SK-N-SH (cell line): ENCODE measurements at regions not wholly inside any gene's neighbourhood (a gene's known extent, or its start where the extent isn't known, plus 50 kb on each side); places are given as distances from the start of the nearest gene placed in this dataset.

Source experiments
- CTCF ChIA-PET: fragments of 300-600, 350-600 bp; formaldehyde crosslinking; extraction: SDS; loops from one replicate; lab custom pipeline; 2021; lab: Yijun Ruan, JAX
- POLR2A ChIA-PET: fragments of 350-600 bp; sonication (Branson Sonifier 250); formaldehyde crosslinking; extraction: SDS; loops from one replicate; lab custom pipeline; 2020; ENCODE audit warnings: antibody characterized with exemption, inconsistent platforms; lab: Yijun Ruan, JAX
- DNase-seq: peaks from one replicate; pipeline ENCODE4 v3.0.0; 2012
- H2AFZ ChIP-seq: fragments of 200-600 bp; sonication (generic); 2 replicates; pipeline ENCODE4 v1.8.1; 2016; ENCODE audit warnings: antibody characterized with exemption, mild to moderate bottlenecking, low read depth
- H3F3A ChIP-seq: fragments of 200-600 bp; sonication (generic); replicated peaks from 2 replicates; pipeline ENCODE3; 2016; ENCODE audit warnings: antibody characterized with exemption, mild to moderate bottlenecking; ENCODE audit not compliant: insufficient read depth
- H3K27ac ChIP-seq, 2 experiments: fragments of 200-500 bp in 1 of 2; fragments of 200-600 bp in 1 of 2; sonication (Bioruptor generic) in 1 of 2; sonication (generic), shearing (Covaris generic) in 1 of 2; 2 replicates each; pipeline versions ENCODE4 v1.5.1 to v1.6.1; 2014 to 2016; ENCODE audit warnings: low read depth in 2 of 2, inconsistent platforms in 1 of 2, low read length in 1 of 2, mild to moderate bottlenecking in 1 of 2, mixed read lengths in 1 of 2
- H3K27me3 ChIP-seq: fragments of 200-600 bp; sonication (generic), shearing (Covaris generic); 2 replicates; pipeline ENCODE4 v1.6.1; 2016; ENCODE audit warnings: mixed run types; ENCODE audit not compliant: insufficient read depth
- H3K36me3 ChIP-seq, 2 experiments: fragments of 200-500 bp in 1 of 2; fragments of 200-600 bp in 1 of 2; sonication (Bioruptor generic) in 1 of 2; sonication (generic) in 1 of 2; replicated peaks in 1 of 2; 2 replicates each; pipeline versions ENCODE3 to v1.5.1; 2014 to 2016; ENCODE audit warnings: low read length in 1 of 2, mild to moderate bottlenecking in 1 of 2; ENCODE audit not compliant: insufficient read depth in 2 of 2, control insufficient read depth in 1 of 2
- H3K4me1 ChIP-seq, 2 experiments: fragments of 200-500 bp in 1 of 2; fragments of 200-600 bp in 1 of 2; sonication (Bioruptor generic) in 1 of 2; sonication (generic), shearing (Covaris generic) in 1 of 2; 2 replicates each; pipeline versions ENCODE4 v1.5.1 to v1.6.1; 2014 to 2016; ENCODE audit warnings: low read depth in 1 of 2, low read length in 1 of 2, mixed run types in 1 of 2; ENCODE audit not compliant: insufficient read depth in 2 of 2, control insufficient read depth in 1 of 2
- H3K4me2 ChIP-seq: fragments of 200-600 bp; sonication (generic), shearing (Covaris generic); 2 replicates; pipeline ENCODE4 v1.6.1; 2017; ENCODE audit warnings: mixed run types
- H3K4me3 ChIP-seq, 2 experiments: fragments of 200-500 bp in 1 of 2; fragments of 200-600 bp in 1 of 2; sonication (Bioruptor generic) in 1 of 2; sonication (generic), shearing (Covaris generic) in 1 of 2; 2 replicates each; pipeline versions ENCODE4 v1.5.1 to v1.8.1; 2014 to 2016; ENCODE audit warnings: low read depth in 2 of 2, inconsistent platforms in 1 of 2, low read length in 1 of 2, mild to moderate bottlenecking in 1 of 2, mixed read lengths in 1 of 2, moderate library complexity in 1 of 2
- H3K79me2 ChIP-seq: fragments of 200-600 bp; sonication (generic); 2 replicates; pipeline ENCODE4 v1.8.1; 2017; ENCODE audit warnings: mild to moderate bottlenecking; ENCODE audit not compliant: insufficient read depth
- H3K9ac ChIP-seq: fragments of 200-600 bp; sonication (generic); 2 replicates; pipeline ENCODE4 v1.6.1; 2017; ENCODE audit warnings: mixed run types
- H3K9me2 ChIP-seq: fragments of 200-600 bp; sonication (generic); 2 replicates; pipeline ENCODE4 v1.6.1; 2017; ENCODE audit warnings: mixed run types
- H3K9me3 ChIP-seq: fragments of 200-600 bp; sonication (generic); 2 replicates; pipeline ENCODE4 v1.6.1; 2017; ENCODE audit warnings: mixed run types, mild to moderate bottlenecking, moderate library complexity
- H4K20me1 ChIP-seq: fragments of 200-600 bp; sonication (generic); 2 replicates; pipeline ENCODE4 v1.6.1; 2017; ENCODE audit warnings: mild to moderate bottlenecking, mixed run types; ENCODE audit not compliant: insufficient read depth
- CHD2 ChIP-seq: fragments of 150-350 bp; IDR thresholded peaks from 2 replicates; pipeline ENCODE4 v1.6.1; 2018; ENCODE audit warnings: low read length; ENCODE audit not compliant: partially characterized antibody
- ELF1 ChIP-seq: IDR thresholded peaks from 2 replicates; pipeline ENCODE4 v1.4.0; 2012
- EZH2phosphoT487 ChIP-seq: fragments of 200-600 bp; sonication (generic); IDR thresholded peaks from 2 replicates; pipeline ENCODE4 v1.6.1; 2017; ENCODE audit warnings: low read depth, mixed run types, mild to moderate bottlenecking, antibody characterized with exemption, moderate library complexity, borderline replicate concordance
- FOXJ3 ChIP-seq: sonication (generic); formaldehyde crosslinking; IDR thresholded peaks from 2 replicates; pipeline ENCODE4 v1.5.1; 2020; ENCODE audit warnings: mild to moderate bottlenecking, missing genetic modification reagents
- GABPA ChIP-seq: IDR thresholded peaks from 2 replicates; pipeline ENCODE4 v1.4.0; 2012; ENCODE audit warnings: low read depth, mild to moderate bottlenecking
- GATA2 ChIP-seq: sonication (generic); formaldehyde crosslinking; IDR thresholded peaks from 2 replicates; pipeline ENCODE4 v1.5.0; 2020; ENCODE audit warnings: mild to moderate bottlenecking, missing genetic modification reagents
- JUND ChIP-seq: IDR thresholded peaks from 2 replicates; pipeline ENCODE4 v1.4.0; 2012
- MEF2A ChIP-seq: IDR thresholded peaks from 2 replicates; pipeline ENCODE4 v1.4.0; 2012; ENCODE audit warnings: low read depth, borderline replicate concordance
- NRF1 ChIP-seq: IDR thresholded peaks from 2 replicates; pipeline ENCODE4 v1.6.1; 2012; ENCODE audit warnings: low read depth, mild to moderate bottlenecking, low read length
- POLR2AphosphoS5 ChIP-seq: IDR thresholded peaks from 2 replicates; pipeline ENCODE4 v1.6.1; 2012; ENCODE audit warnings: low read depth, low read length
- RCOR1 ChIP-seq: fragments of 150-350 bp; IDR thresholded peaks from 2 replicates; pipeline ENCODE4 v1.6.1; 2017; ENCODE audit warnings: antibody characterized with exemption, low read length
- RFX5 ChIP-seq: IDR thresholded peaks from 2 replicates; pipeline ENCODE4 v1.6.1; 2012; ENCODE audit warnings: mild to moderate bottlenecking, improper control_type of control experiment, low read length
- RXRA ChIP-seq: IDR thresholded peaks from 2 replicates; pipeline ENCODE4 v1.4.0; 2012; ENCODE audit warnings: low read depth, mild to moderate bottlenecking, borderline replicate concordance
- SMC3 ChIP-seq: IDR thresholded peaks from 2 replicates; pipeline ENCODE4 v1.6.1; 2012; ENCODE audit warnings: low read depth, low read length, improper control_type of control experiment
- TAF1 ChIP-seq: IDR thresholded peaks from 2 replicates; pipeline ENCODE4 v1.6.1; 2012; ENCODE audit warnings: low read depth, mild to moderate bottlenecking, low read length, moderate library complexity, borderline replicate concordance
- TCF12 ChIP-seq: IDR thresholded peaks from 2 replicates; pipeline ENCODE4 v1.4.0; 2012
- YY1 ChIP-seq: IDR thresholded peaks from 2 replicates; pipeline ENCODE4 v1.4.0; 2012; ENCODE audit warnings: low read depth, mild to moderate bottlenecking
- WGBS: methylation state at CpG from one replicate; pipeline ENCODE4 v1.1.6; 2017; ENCODE audit warnings: low lambda C conversion rate; 5-methylcytosine and 5-hydroxymethylcytosine counted together
- TF ChIP-seq, protein P1 (sequence below): fragments of 150-350 bp; IDR thresholded peaks from 2 replicates; pipeline ENCODE4 v1.6.1; 2017; ENCODE audit warnings: antibody characterized with exemption, low read length, low read depth, borderline replicate concordance
- TF ChIP-seq, protein P2 (sequence below): IDR thresholded peaks from 2 replicates; pipeline ENCODE4 v1.6.1; 2012; ENCODE audit warnings: mild to moderate bottlenecking, low read depth, low read length, moderate library complexity
- TF ChIP-seq, protein P3 (sequence below): fragments of 200-600 bp; sonication (generic); IDR thresholded peaks from 2 replicates; pipeline ENCODE4 v1.6.1; 2017; ENCODE audit warnings: antibody characterized with exemption, mild to moderate bottlenecking, moderate library complexity
- TF ChIP-seq, protein P4 (sequence below): IDR thresholded peaks from 2 replicates; pipeline ENCODE4 v1.4.0; 2012; ENCODE audit warnings: low read depth, borderline replicate concordance
- TF ChIP-seq, protein P5 (sequence below): fragments of 150-350 bp; IDR thresholded peaks from 2 replicates; pipeline ENCODE4 v1.6.1; 2016; ENCODE audit warnings: mild to moderate bottlenecking, low read depth, low read length

DNA sequence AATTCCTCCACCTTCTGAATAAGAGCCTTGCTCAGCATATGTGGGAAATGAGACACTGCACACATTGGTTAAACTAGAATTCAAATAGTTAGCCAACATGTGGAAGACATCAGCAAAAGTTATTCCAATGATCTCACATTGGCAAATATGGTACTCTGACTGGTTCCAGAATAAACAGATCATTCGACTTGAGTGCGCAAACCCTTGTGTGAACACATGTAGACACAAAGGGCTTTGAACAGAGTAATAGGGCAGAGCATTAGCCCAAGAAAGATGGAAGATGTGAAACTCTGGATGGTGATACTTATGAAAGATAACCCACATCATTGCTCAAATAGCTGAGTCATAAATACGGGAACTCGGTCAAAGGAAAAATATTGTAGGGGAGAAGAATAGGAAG is 1133.4 kb upstream of the SEL1L start:
- no peaks in the 10 kb centered on the region for H3K4me1 ChIP-seq
- CTCF ChIA-PET: no interaction called here
- TF ChIP-seq NRF1 (no peak), MEF2A (no peak), RCOR1 (no peak), RXRA (no peak), FOXJ3 (CRISPR knock-in tag) (no peak), EZH2phosphoT487 (no peak), SMC3 (no peak), CHD2 (no peak)
- TF ChIP-seq, all 33 proteins: peak for 0
- no peak for DNase-seq
- H3K4me2 ChIP-seq: no peak overlapping the region
- no peak overlapping the region for H2AFZ ChIP-seq
- 40% methylated on average over 4 of the region's 4 CpGs for whole genome bisulfite sequencing
- POLR2A ChIA-PET: no interaction called here
- no peaks in the 10 kb centered on the region for H4K20me1 ChIP-seq
- H3K9me3 ChIP-seq: 0 out of 2 replicates have a peak, but pooled peaks cover 2% of the 10 kb centered on the region
- no peak overlapping the region for H3K4me3 ChIP-seq
- H3K9me2 ChIP-seq: 0 out of 2 replicates have a peak, but pooled peaks cover 3% of the 10 kb centered on the region
- no peaks in the 10 kb centered on the region for H3K36me3 ChIP-seq
- H3K27me3 ChIP-seq: no peaks in the 10 kb centered on the region
- no peak overlapping the region for H3K9ac ChIP-seq
- H3F3A ChIP-seq: no peaks in the 10 kb centered on the region
- no peaks in the 10 kb centered on the region for H3K79me2 ChIP-seq
- no peak overlapping the region for H3K27ac ChIP-seq

DNA sequence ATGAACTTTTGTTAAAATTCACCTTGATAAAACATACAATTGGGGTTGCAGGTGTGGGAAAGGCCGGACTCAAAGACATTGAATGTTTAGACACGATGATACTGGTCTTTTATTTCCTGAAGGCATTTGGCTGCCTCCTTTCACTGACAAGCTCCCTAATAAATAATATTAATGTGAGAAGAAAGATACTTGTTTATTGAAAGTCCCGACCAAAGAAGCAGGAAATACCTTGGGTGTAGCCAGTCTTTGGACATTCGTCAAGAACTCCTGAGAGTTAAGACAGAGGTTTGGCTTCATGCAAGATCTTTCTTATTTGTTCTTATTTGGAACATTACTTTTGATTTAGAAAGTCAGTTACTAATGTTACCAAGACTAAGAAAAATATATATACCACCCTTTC is 1133.8 kb upstream of the SEL1L start:
- Histone ChIP-seq H3F3A (no peaks in the 10 kb centered on the region), H3K79me2 (no peaks in the 10 kb centered on the region), H3K27me3 (no peaks in the 10 kb centered on the region), H3K27ac (no peak overlapping the region), H2AFZ (no peak overlapping the region), H3K4me1 (no peaks in the 10 kb centered on the region), H3K9ac (no peak overlapping the region), H3K4me2 (no peak overlapping the region), H3K9me2 (0 out of 2 replicates have a peak, but pooled peaks cover 3% of the 10 kb centered on the region), H3K9me3 (0 out of 2 replicates have a peak, but pooled peaks cover 2% of the 10 kb centered on the region), H3K4me3 (no peak overlapping the region), H4K20me1 (no peaks in the 10 kb centered on the region), H3K36me3 (no peaks in the 10 kb centered on the region)
- ChIA-PET POLR2A (no interaction called here), CTCF (no interaction called here)
- WGBS: 8% methylated on average over 4 of the region's 4 CpGs
- DNase-seq: no peak
- TF ChIP-seq TCF12: no peak
- TF ChIP-seq RFX5: no peak
- TF ChIP-seq NRF1: no peak
- no peak for TF ChIP-seq GABPA
- no peak for TF ChIP-seq TAF1
- no peak for TF ChIP-seq RCOR1
- TF ChIP-seq, protein P1, sequence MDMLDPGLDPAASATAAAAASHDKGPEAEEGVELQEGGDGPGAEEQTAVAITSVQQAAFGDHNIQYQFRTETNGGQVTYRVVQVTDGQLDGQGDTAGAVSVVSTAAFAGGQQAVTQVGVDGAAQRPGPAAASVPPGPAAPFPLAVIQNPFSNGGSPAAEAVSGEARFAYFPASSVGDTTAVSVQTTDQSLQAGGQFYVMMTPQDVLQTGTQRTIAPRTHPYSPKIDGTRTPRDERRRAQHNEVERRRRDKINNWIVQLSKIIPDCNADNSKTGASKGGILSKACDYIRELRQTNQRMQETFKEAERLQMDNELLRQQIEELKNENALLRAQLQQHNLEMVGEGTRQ: no peak
- TF ChIP-seq, protein P2, sequence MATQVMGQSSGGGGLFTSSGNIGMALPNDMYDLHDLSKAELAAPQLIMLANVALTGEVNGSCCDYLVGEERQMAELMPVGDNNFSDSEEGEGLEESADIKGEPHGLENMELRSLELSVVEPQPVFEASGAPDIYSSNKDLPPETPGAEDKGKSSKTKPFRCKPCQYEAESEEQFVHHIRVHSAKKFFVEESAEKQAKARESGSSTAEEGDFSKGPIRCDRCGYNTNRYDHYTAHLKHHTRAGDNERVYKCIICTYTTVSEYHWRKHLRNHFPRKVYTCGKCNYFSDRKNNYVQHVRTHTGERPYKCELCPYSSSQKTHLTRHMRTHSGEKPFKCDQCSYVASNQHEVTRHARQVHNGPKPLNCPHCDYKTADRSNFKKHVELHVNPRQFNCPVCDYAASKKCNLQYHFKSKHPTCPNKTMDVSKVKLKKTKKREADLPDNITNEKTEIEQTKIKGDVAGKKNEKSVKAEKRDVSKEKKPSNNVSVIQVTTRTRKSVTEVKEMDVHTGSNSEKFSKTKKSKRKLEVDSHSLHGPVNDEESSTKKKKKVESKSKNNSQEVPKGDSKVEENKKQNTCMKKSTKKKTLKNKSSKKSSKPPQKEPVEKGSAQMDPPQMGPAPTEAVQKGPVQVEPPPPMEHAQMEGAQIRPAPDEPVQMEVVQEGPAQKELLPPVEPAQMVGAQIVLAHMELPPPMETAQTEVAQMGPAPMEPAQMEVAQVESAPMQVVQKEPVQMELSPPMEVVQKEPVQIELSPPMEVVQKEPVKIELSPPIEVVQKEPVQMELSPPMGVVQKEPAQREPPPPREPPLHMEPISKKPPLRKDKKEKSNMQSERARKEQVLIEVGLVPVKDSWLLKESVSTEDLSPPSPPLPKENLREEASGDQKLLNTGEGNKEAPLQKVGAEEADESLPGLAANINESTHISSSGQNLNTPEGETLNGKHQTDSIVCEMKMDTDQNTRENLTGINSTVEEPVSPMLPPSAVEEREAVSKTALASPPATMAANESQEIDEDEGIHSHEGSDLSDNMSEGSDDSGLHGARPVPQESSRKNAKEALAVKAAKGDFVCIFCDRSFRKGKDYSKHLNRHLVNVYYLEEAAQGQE: no peak
- TF ChIP-seq, protein P3, sequence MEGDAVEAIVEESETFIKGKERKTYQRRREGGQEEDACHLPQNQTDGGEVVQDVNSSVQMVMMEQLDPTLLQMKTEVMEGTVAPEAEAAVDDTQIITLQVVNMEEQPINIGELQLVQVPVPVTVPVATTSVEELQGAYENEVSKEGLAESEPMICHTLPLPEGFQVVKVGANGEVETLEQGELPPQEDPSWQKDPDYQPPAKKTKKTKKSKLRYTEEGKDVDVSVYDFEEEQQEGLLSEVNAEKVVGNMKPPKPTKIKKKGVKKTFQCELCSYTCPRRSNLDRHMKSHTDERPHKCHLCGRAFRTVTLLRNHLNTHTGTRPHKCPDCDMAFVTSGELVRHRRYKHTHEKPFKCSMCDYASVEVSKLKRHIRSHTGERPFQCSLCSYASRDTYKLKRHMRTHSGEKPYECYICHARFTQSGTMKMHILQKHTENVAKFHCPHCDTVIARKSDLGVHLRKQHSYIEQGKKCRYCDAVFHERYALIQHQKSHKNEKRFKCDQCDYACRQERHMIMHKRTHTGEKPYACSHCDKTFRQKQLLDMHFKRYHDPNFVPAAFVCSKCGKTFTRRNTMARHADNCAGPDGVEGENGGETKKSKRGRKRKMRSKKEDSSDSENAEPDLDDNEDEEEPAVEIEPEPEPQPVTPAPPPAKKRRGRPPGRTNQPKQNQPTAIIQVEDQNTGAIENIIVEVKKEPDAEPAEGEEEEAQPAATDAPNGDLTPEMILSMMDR: no peak
- TF ChIP-seq, protein P4, sequence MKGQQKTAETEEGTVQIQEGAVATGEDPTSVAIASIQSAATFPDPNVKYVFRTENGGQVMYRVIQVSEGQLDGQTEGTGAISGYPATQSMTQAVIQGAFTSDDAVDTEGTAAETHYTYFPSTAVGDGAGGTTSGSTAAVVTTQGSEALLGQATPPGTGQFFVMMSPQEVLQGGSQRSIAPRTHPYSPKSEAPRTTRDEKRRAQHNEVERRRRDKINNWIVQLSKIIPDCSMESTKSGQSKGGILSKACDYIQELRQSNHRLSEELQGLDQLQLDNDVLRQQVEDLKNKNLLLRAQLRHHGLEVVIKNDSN: no peak
- no peak for TF ChIP-seq YY1
- TF ChIP-seq FOXJ3 (CRISPR knock-in tag): no peak
- TF ChIP-seq EZH2phosphoT487: no peak
- no peak for TF ChIP-seq POLR2AphosphoS5
- no peak for TF ChIP-seq GATA2
- no peak for TF ChIP-seq ELF1
- TF ChIP-seq, protein P5, sequence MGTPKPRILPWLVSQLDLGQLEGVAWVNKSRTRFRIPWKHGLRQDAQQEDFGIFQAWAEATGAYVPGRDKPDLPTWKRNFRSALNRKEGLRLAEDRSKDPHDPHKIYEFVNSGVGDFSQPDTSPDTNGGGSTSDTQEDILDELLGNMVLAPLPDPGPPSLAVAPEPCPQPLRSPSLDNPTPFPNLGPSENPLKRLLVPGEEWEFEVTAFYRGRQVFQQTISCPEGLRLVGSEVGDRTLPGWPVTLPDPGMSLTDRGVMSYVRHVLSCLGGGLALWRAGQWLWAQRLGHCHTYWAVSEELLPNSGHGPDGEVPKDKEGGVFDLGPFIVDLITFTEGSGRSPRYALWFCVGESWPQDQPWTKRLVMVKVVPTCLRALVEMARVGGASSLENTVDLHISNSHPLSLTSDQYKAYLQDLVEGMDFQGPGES: no peak
- TF ChIP-seq JUND: no peak
